H9 (cell line): ENCODE measurements at regions not wholly inside any gene's neighbourhood (a gene's known extent, or its start where the extent isn't known, plus 50 kb on each side); places are given as distances from the start of the nearest gene placed in this dataset.

Source experiments
- DNase-seq: peaks from one replicate; pipeline ENCODE4 v3.0.0-alpha.2; 2017
- H2AFZ ChIP-seq: one replicate; pipeline ENCODE4 v1.6.1; 2013; ENCODE audit warnings: mild to moderate bottlenecking, low read length, control low read depth, moderate library complexity
- H2AK5ac ChIP-seq: 2 replicates; pipeline ENCODE4 v1.6.1; 2013; ENCODE audit warnings: low read length, control low read depth, mixed read lengths; ENCODE audit not compliant: insufficient read length
- H2BK120ac ChIP-seq: one replicate; pipeline ENCODE4 v1.6.1; 2013; ENCODE audit warnings: low read depth, mild to moderate bottlenecking, low read length, control low read depth, inconsistent platforms; ENCODE audit not compliant: poor library complexity, severe bottlenecking
- H2BK12ac ChIP-seq: 2 replicates; pipeline ENCODE4 v1.6.1; 2013; ENCODE audit warnings: low read length, control low read depth, mixed read lengths, low read depth; ENCODE audit not compliant: insufficient read length
- H2BK15ac ChIP-seq: 2 replicates; pipeline ENCODE4 v1.6.1; 2013; ENCODE audit warnings: low read depth, low read length, control low read depth
- H2BK20ac ChIP-seq: one replicate; pipeline ENCODE4 v1.6.1; 2013; ENCODE audit warnings: low read depth, mild to moderate bottlenecking, low read length, control low read depth, inconsistent platforms; ENCODE audit not compliant: poor library complexity, severe bottlenecking
- H2BK5ac ChIP-seq: 2 replicates; pipeline ENCODE4 v1.6.1; 2013; ENCODE audit warnings: low read length, control low read depth, mixed read lengths; ENCODE audit not compliant: insufficient read length
- H3K14ac ChIP-seq: 2 replicates; pipeline ENCODE4 v1.6.1; 2013; ENCODE audit warnings: low read length, control low read depth; ENCODE audit not compliant: insufficient read depth
- H3K18ac ChIP-seq: 2 replicates; pipeline ENCODE4 v1.6.1; 2013; ENCODE audit warnings: low read depth, mild to moderate bottlenecking, mixed read lengths, low read length, control low read depth; ENCODE audit not compliant: insufficient read length
- H3K23ac ChIP-seq: 2 replicates; pipeline ENCODE4 v1.6.1; 2013; ENCODE audit warnings: low read length, control low read depth, mixed read lengths, low read depth; ENCODE audit not compliant: insufficient read length
- H3K23me2 ChIP-seq: 2 replicates; pipeline ENCODE4 v1.6.1; 2013; ENCODE audit warnings: low read depth, mild to moderate bottlenecking, mixed read lengths, low read length, control low read depth; ENCODE audit not compliant: insufficient read length, poor library complexity, severe bottlenecking
- H3K27ac ChIP-seq: 2 replicates; pipeline ENCODE4 v1.5.1; 2013; ENCODE audit warnings: low read length, control low read depth, mixed read lengths, low read depth; ENCODE audit not compliant: insufficient read length
- H3K27me3 ChIP-seq: 2 replicates; pipeline ENCODE4 v1.6.1; 2013; ENCODE audit warnings: low read length, control low read depth, inconsistent platforms; ENCODE audit not compliant: insufficient read depth
- H3K4ac ChIP-seq: 2 replicates; pipeline ENCODE4 v1.6.1; 2013; ENCODE audit warnings: low read depth, mild to moderate bottlenecking, control low read depth, inconsistent platforms, low read length, moderate library complexity
- H3K4me1 ChIP-seq: 2 replicates; pipeline ENCODE4 v1.6.1; 2013; ENCODE audit warnings: low read length, control low read depth, inconsistent platforms; ENCODE audit not compliant: insufficient read depth
- H3K4me2 ChIP-seq: 2 replicates; pipeline ENCODE4 v1.6.1; 2013; ENCODE audit warnings: low read length, control low read depth, mixed read lengths; ENCODE audit not compliant: insufficient read length, insufficient read depth
- H3K56ac ChIP-seq: 2 replicates; pipeline ENCODE4 v1.6.1; 2013; ENCODE audit warnings: low read depth, mild to moderate bottlenecking, mixed read lengths, low read length, control low read depth; ENCODE audit not compliant: insufficient read length
- H3K79me1 ChIP-seq: 2 replicates; pipeline ENCODE4 v1.6.1; 2013; ENCODE audit warnings: low read depth, mild to moderate bottlenecking, moderate library complexity, low read length, control low read depth, inconsistent platforms; ENCODE audit not compliant: insufficient read depth, poor library complexity, severe bottlenecking
- H3K79me2 ChIP-seq: 2 replicates; pipeline ENCODE4 v1.6.1; 2013; ENCODE audit warnings: low read length, control low read depth, inconsistent platforms; ENCODE audit not compliant: insufficient read depth
- H3K9ac ChIP-seq: 2 replicates; pipeline ENCODE4 v1.6.1; 2013; ENCODE audit warnings: low read length, control low read depth, mixed read lengths; ENCODE audit not compliant: insufficient read length; ENCODE audit errors: extremely low read depth
- H3K9me3 ChIP-seq: one replicate; pipeline ENCODE4 v1.6.1; 2013; ENCODE audit warnings: low read depth, low read length, inconsistent platforms; ENCODE audit not compliant: control insufficient read depth
- H3T11ph ChIP-seq: one replicate; pipeline ENCODE4 v1.6.1; 2013; ENCODE audit warnings: mild to moderate bottlenecking, low read length, control low read depth, inconsistent platforms
- H4K20me1 ChIP-seq: one replicate; pipeline ENCODE4 v1.6.1; 2013; ENCODE audit not compliant: control insufficient read depth, insufficient read length, insufficient read depth
- H4K5ac ChIP-seq: 2 replicates; pipeline ENCODE4 v1.6.1; 2013; ENCODE audit warnings: low read depth, mild to moderate bottlenecking, mixed read lengths, low read length, control low read depth; ENCODE audit not compliant: insufficient read length
- H4K8ac ChIP-seq: replicated peaks from 2 replicates; pipeline ENCODE4 v1.6.1; 2013; ENCODE audit warnings: low read length, control low read depth, mixed read lengths, low read depth; ENCODE audit not compliant: insufficient read length
- H4K91ac ChIP-seq: 2 replicates; pipeline ENCODE4 v1.6.1; 2013; ENCODE audit warnings: low read depth, mild to moderate bottlenecking, moderate library complexity, mixed read lengths, low read length, control low read depth; ENCODE audit not compliant: insufficient read length
- H3K27ac Mint-ChIP-seq, 3 experiments: 2 replicates in 2 of 3; 3 replicates in 1 of 3; pipeline ENCODE4 v1.8.0; 2020 to 2021; ENCODE audit warnings: mixed read lengths in 3 of 3, mild to moderate bottlenecking in 1 of 3, moderate library complexity in 1 of 3
- H3K27me3 Mint-ChIP-seq: 2 replicates; pipeline ENCODE4 v1.8.0; 2021; ENCODE audit warnings: low read depth, mild to moderate bottlenecking, moderate library complexity, mixed read lengths
- H3K36me3 Mint-ChIP-seq, 3 experiments: 2 replicates in 2 of 3; 3 replicates in 1 of 3; pipeline ENCODE4 v1.8.0; 2020 to 2021; ENCODE audit warnings: low read depth in 3 of 3, mixed read lengths in 3 of 3; ENCODE audit not compliant: insufficient read depth in 1 of 3
- H3K4me1 Mint-ChIP-seq, 2 experiments: 2 replicates each; pipeline ENCODE4 v1.8.0; 2020; ENCODE audit warnings: mixed read lengths in 2 of 2
- H3K4me3 Mint-ChIP-seq, 2 experiments: 2 replicates in 1 of 2; 3 replicates in 1 of 2; pipeline ENCODE4 v1.8.0; 2020 to 2021; ENCODE audit warnings: mild to moderate bottlenecking in 2 of 2, mixed read lengths in 2 of 2, moderate library complexity in 1 of 2
- H3K9me3 Mint-ChIP-seq, 2 experiments: 2 replicates in 1 of 2; 3 replicates in 1 of 2; pipeline ENCODE4 v1.8.0; 2020; ENCODE audit warnings: mild to moderate bottlenecking in 2 of 2, mixed read lengths in 2 of 2, moderate library complexity in 1 of 2
- CTCF ChIP-seq: fragments of 200-600 bp; sonication (generic); conservative IDR thresholded peaks from 3 replicates; pipeline ENCODE4 v1.8.0; 2021; ENCODE audit warnings: antibody characterized with exemption, mild to moderate bottlenecking
- WGBS: extraction: QIAGEN DNeasy Blood & Tissue Kit; methylation state at CpG from one replicate; pipeline ENCODE4 v1.1.7; 2013; ENCODE audit warnings: missing lambda C conversion rate, low lambda C conversion rate, mixed read lengths; ENCODE audit not compliant: insufficient read length; ENCODE audit errors: extremely low coverage; 5-methylcytosine and 5-hydroxymethylcytosine counted together

- Histone ChIP-seq H4K91ac (peak overlapping the region; percentile 63), H3K79me2 (no peaks in the 10 kb centered on the region), H3K4ac (no peak overlapping the region), H3K14ac (no peak overlapping the region; the same call in 1 of the 2 replicates), H3K79me1 (no peaks in the 10 kb centered on the region), H4K5ac (no peak overlapping the region), H3K4me1 (peaks cover 2% of the 10 kb centered on the region; the same call in 1 of the 2 replicates), H2BK20ac (no peak overlapping the region), H3T11ph (no peak overlapping the region), H2AFZ (no peak overlapping the region), H2AK5ac (no peak overlapping the region), H2BK5ac (no peak overlapping the region), H2BK15ac (no peak overlapping the region), H2BK12ac (no peak overlapping the region), H4K20me1 (no peaks in the 10 kb centered on the region), H3K9me3 (no peaks in the 10 kb centered on the region), H3K27ac (no peak overlapping the region), H3K27me3 (no peaks in the 10 kb centered on the region; the same call in 1 of the 2 replicates), H2BK120ac (no peak overlapping the region), H3K23me2 (no peaks in the 10 kb centered on the region), H3K4me2 (no peak overlapping the region), H4K8ac (no peak overlapping the region), H3K9ac (no peak overlapping the region), H3K23ac (no peak overlapping the region), H3K56ac (no peak overlapping the region), H3K18ac (no peak overlapping the region)
- Mint-ChIP-seq H3K36me3 (peaks cover 0 to 4% (median 0%) of the 10 kb centered on the region in 3 experiments; a peak in 3 of 7 replicates), H3K27me3 (no peaks in the 10 kb centered on the region; the same call in 1 of the 2 replicates), H3K27ac (peak overlapping the region in 1 of 3 experiments; percentile 11; a peak in 1 of 7 replicates), H3K4me3 (no peak overlapping the region), H3K9me3 (peaks cover 2 to 3% of the 10 kb centered on the region in 2 experiments; a peak in 2 of 5 replicates), H3K4me1 (peaks cover 30 to 31% of the 10 kb centered on the region in 2 experiments)
- WGBS = no CpG with 5 or more reads among the region's 15 CpGs
- TF ChIP-seq CTCF = no peak
- no peak for DNase-seq
Measured at GRCh38 chr16:17972460-17972943, 364.0 kb downstream of the NPIPA8 start.
